NCI-H146 (cell line): ENCODE measurements at regions not wholly inside any gene's neighbourhood (a gene's known extent, or its start where the extent isn't known, plus 50 kb on each side); places are given as distances from the start of the nearest gene placed in this dataset.
"Not testable (repeated sequence)": the region's sequence is repeated elsewhere in the genome, so short reads cannot be mapped to it uniquely, and the experiment has no call there.

Source experiments
- DNase-seq: peaks from one replicate; lab custom pipeline; 2025; lab: John Stamatoyannopoulos, UW

DNA sequence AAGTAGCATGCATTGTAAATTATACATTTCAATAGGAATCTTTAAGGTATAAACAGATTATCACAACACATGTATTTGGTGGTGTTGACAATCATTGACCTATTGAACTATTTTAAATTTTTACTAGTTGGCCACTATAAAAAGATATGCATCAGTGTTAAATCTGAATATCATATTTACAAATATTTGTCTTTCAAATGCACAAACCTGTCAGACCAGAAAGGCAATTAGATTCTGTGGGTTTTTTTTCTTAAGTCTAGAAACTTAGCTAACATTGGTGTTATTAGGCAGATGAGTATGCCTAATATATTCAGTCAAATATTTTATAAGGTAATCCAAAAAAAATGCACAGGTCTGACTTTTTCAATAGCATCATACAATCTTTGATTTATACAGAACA, 241.4 kb upstream of the DGKB start:
- DNase-seq = no peak

GRCh38 chr7:15143121-15143520, 240.6 kb upstream of the DGKB start:
- no peak for DNase-seq

DNA sequence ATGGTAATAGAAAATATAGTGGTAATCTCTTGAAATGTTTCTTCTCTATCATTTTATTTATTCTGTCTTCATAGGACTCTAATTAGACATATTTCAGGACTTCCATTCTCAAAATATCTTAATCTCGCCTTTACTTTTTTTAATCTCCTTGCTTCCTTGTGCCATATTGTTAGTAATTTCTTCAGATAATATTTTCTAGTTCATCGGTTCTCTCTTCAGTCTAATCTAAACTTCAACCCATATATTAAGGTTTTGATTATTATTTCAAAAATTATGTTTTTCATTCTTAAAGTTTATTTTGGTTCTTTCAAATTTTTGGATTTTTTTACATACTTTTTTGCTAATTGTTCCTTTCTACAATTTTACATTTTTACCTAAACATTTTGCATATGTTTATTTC, 237.9 kb upstream of the DGKB start:
- no peak for DNase-seq

DNA sequence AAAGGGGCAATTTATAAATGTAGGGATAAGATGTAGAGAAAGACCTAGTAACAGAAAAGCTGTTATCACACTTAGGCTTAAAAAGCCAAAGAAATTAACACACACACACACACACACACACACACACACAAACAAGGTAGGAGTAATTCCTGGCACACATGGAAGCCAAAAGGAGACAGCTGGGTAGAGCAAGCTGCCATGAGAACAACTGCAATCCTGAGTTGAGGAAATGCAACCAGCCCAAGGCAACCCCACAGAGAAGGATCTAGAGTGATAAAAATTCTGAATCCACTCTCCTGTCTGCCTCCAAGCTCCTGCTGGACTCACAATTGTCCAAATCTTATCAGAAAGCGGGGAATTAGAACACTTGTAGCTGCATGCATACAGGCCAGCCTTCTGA, 229.1 kb upstream of the DGKB start:
- no peak for DNase-seq

- DNase-seq = no peak
Observed at GRCh38 chr7:15130666-15131541, 228.4 kb upstream of the DGKB start.

DNA sequence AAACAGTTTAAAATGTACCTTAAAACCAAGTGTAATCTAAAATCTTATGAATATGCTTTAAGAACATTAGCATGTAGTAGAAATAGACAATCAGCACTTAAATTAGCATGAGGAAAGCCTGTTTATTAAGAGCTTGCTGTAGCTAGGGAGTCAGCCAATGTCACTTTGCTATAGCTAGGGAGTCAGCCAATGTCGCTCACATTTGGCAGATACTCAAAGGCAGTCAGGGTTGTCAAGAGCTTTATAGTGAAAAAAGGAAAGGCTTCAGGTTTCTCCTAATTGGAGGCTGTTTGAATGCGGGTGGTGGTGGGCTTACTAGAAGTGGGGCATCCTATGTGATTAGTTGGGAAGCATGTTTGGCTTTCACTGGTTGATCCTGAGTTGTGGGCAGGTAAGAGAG, 226.2 kb upstream of the DGKB start:
- DNase-seq = peak; percentile 71

GRCh38 chr7:15126653-15127052, 224.1 kb upstream of the DGKB start:
- DNase-seq = not testable (repeated sequence)

- no peak for DNase-seq
Observed at GRCh38 chr7:15123901-15124300, 221.3 kb upstream of the DGKB start.

DNA sequence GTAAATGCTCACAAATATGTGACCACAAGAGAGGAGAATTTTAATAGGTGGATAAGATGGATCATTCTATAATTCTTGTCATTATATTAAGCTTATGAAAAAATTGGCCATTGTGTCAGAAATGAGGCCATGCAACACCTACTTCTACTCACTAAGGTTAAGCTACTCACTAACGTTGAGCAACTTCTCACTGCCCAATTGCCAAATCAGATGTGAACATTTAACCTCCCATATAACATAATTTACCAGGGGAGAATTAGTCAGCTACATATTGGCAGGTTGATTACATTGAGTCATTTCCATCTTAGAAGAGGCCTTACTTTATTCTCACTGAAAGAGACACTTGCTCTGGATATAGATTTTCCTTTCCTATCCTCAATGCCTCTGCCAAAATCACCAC, 211.2 kb upstream of the DGKB start:
- no peak for DNase-seq

- DNase-seq = no peak
Observed at GRCh38 chr7:15105711-15106110, 203.2 kb upstream of the DGKB start.

- DNase-seq = peak; percentile 94
Observed at GRCh38 chr7:15104411-15105092, 202.0 kb upstream of the DGKB start.

DNA sequence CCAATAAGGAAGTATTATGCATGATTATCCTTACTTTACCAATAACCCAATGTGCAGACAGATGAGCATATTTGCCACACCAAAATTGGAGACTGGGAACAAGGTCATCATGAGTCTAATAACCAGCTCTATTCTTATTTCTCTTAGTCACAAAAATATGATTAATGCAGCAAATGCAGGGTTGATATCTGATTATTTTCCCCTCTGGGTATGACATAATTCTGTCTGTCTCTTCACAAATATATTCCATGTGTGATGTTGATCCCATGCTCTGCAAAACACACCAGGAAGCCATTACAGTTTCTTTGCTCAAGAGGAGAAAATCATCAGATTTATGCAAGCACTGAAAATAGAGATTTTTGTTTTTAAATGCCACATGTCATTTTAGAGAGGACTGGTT, 196.5 kb upstream of the DGKB start:
- no peak for DNase-seq

GRCh38 chr7:15096853-15097252, 194.3 kb upstream of the DGKB start:
- DNase-seq = no peak

DNA sequence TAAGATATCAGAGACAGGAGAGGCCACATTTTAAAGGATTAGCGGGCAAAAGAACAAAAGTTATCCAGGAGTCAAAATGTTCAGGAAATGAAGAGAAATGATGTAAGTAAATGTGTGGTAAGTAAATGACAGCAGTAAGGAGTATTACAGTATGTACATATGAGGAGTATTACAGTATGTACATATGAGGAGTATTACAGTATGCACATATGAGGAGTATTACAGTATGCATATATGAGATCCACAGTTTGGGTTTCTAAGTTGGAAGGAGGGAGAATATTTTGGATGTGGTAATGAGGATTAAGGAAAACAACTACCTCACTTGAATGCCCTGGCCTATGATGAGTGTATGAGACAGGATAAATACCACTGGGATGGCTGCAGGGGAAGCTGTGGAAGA, 192.4 kb upstream of the DGKB start:
- DNase-seq = no peak

- DNase-seq = no peak
Observed at GRCh38 chr7:15087771-15088170, 185.2 kb upstream of the DGKB start.

DNA sequence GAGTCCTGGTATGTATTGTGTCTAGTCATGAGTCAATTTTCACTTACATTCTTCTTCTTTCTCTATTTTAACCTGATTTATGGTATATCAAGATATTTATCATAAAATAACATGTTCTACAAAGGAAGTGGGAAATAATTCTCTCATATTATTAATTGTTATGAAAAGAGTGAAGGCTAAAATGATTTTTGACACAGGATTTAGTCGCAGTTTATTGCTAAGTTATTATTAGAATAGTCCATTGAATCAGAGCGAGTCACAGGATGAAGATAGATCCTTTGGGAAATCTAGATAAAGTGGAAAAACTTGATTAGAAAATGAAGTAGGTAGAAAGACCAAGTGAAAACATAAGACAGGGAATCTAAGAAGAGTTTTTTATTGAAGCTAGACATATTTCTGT, 184.3 kb upstream of the DGKB start:
- no peak for DNase-seq

DNA sequence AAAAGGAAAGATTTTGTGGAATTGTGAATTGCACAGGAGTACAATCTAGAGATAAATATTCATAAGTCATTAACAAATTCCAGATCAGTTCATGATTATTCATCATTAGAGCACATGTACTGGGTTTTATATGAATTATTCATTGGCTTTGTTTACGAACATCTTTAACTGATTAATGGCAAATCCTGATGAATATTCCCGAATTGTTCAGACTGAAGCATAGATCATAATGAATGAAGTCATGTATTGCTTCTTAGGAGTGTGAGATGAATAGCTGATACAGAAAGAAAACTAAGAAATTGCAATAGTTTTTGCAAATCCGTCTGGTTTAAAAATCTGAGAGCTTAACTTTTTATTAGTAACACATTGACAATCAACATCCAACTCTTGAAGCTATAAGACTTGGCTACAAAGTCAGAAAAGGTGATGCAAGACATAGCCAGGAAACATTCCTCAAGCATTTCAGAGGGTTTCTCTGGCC, 183.6 kb upstream of the DGKB start:
- no peak for DNase-seq

- no peak for DNase-seq
Observed at GRCh38 chr7:15085366-15085765, 182.8 kb upstream of the DGKB start.

- DNase-seq = no peak
Observed at GRCh38 chr7:15084368-15084767, 181.8 kb upstream of the DGKB start.

GRCh38 chr7:15081891-15082290, 179.3 kb upstream of the DGKB start:
- DNase-seq = no peak

- no peak for DNase-seq
Observed at GRCh38 chr7:15073301-15073700, 170.8 kb upstream of the DGKB start.

DNA sequence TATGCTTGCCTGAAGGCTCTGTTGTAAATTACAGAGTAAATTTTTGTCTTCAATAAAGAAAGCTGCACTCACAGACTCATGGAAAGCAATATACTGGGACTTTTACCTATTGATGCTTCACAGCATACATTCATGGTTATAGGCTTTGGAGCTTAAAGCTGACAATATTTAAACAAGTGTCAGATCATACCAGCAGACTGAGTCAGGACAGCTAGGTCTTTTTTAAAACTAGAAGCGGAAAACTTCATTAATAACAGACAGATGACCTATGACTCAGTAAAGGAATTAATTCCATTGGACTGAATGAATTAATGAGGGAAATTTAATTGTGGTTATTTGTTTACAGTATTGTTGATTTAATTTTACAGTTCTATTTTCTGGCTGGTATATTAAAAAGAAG, 165.8 kb upstream of the DGKB start:
- DNase-seq = no peak

DNA sequence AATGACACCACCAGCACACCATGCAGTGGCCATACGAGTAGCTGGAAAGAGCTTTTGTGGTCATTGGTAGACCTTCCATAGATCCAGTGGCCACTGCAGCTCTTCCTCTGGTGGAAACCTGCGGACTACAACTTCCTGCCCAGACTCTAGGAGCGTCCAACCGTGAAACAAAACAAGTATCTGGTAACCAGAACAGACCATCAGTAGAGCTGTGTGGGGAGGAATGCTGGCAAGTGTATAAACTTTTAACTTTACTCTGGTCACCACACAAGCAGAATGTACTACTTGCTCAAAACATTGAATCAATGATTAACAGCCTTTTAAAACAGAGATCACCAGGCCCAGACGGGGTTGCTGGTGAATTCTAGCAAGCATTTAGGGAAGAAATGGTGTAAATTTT, 154.7 kb upstream of the DGKB start:
- no peak for DNase-seq
